GM12878 (cell line): ENCODE measurements at regions not wholly inside any gene's neighbourhood (a gene's known extent, or its start where the extent isn't known, plus 50 kb on each side); places are given as distances from the start of the nearest gene placed in this dataset.

Experiments used
- ATAC-seq: fragments of 200-7000 bp; cut with Tn5 transposase; 3 replicates; pipeline ENCODE4 v1.9.1; 2020; ENCODE audit warnings: mild to moderate bottlenecking, moderate library complexity
- BruUV-seq: library from RNA; stranded (reverse); fragments of 400-500 nt; replicated peaks from 2 replicates; lab custom pipeline; 2021; lab: Mats Ljungman, UMichigan
- CTCF ChIA-PET: fragments of 300-600 bp; sonication (Branson Sonifier 250); formaldehyde crosslinking; extraction: SDS; loops from one replicate; lab custom pipeline; 2021; ENCODE audit warnings: inconsistent platforms; lab: Yijun Ruan, JAX
- POLR2A ChIA-PET: fragments of 350-600 bp; formaldehyde crosslinking; extraction: SDS; loops from one replicate; lab custom pipeline; 2021; ENCODE audit warnings: inconsistent platforms; lab: Charles Lee
- RAD21 ChIA-PET: fragments of 300-600 bp; sonication (Branson Sonifier 250); formaldehyde crosslinking; loops from one replicate; lab custom pipeline; 2023; ENCODE audit warnings: antibody characterized with exemption; ENCODE audit not compliant: unreplicated experiment; lab: Charles Lee
- SMC1A ChIA-PET: fragments of 300-600 bp; sonication (Branson Sonifier 250); formaldehyde crosslinking; loops from one replicate; lab custom pipeline; 2023; ENCODE audit not compliant: unreplicated experiment, uncharacterized antibody; lab: Charles Lee
- DNase-seq: peaks from one replicate; pipeline ENCODE4 v3.0.0-alpha.2; 2011; ENCODE audit warnings: low read depth, low spot score
- FAIRE-seq: peaks from 3 replicates; lab custom pipeline; 2011; peaks lifted over from hg19 to GRCh38; lab: Jason Lieb, UNC
- H2AFZ ChIP-seq: 2 replicates; pipeline ENCODE4 v1.6.0; 2011; ENCODE audit warnings: low read depth, low read length, control low read depth; ENCODE audit not compliant: control insufficient read depth
- H3K27ac ChIP-seq: 2 replicates; pipeline ENCODE4 v1.5.1; 2011; ENCODE audit warnings: control low read depth; ENCODE audit not compliant: control insufficient read depth, insufficient read depth
- H3K27me3 ChIP-seq, 2 experiments: replicated peaks in 1 of 2; 2 replicates each; pipeline versions ENCODE4 v1.6.0 to v1.6.1; 2011; ENCODE audit warnings: low read length in 1 of 2; ENCODE audit not compliant: control insufficient read depth in 2 of 2, insufficient read depth in 2 of 2
- H3K36me3 ChIP-seq, 2 experiments: 2 replicates each; pipeline ENCODE4 v1.5.1; 2011; ENCODE audit warnings: low read length in 1 of 2; ENCODE audit not compliant: control insufficient read depth in 2 of 2, insufficient read depth in 2 of 2
- H3K4me1 ChIP-seq: 2 replicates; pipeline ENCODE4 v1.6.1; 2011; ENCODE audit warnings: mild to moderate bottlenecking, low read length, moderate library complexity, mixed read lengths; ENCODE audit not compliant: control insufficient read depth, insufficient read depth
- H3K4me2 ChIP-seq: 2 replicates; pipeline ENCODE4 v1.6.0; 2011; ENCODE audit warnings: control low read depth; ENCODE audit not compliant: control insufficient read depth, insufficient read depth
- H3K4me3 ChIP-seq: fragments of 200-600 bp; sonication (generic); 2 replicates; pipeline ENCODE4 v1.5.1; 2016
- H3K79me2 ChIP-seq: 2 replicates; pipeline ENCODE4 v1.6.0; 2011; ENCODE audit warnings: low read length; ENCODE audit not compliant: control insufficient read depth, insufficient read depth
- H3K9ac ChIP-seq: 2 replicates; pipeline ENCODE4 v1.8.0; 2011; ENCODE audit warnings: low read length, control low read depth, mixed read lengths; ENCODE audit not compliant: control insufficient read depth, insufficient read depth
- H3K9me3 ChIP-seq: replicated peaks from 3 replicates; pipeline ENCODE4 v1.5.1; 2011; ENCODE audit warnings: mild to moderate bottlenecking, low read length; ENCODE audit not compliant: control insufficient read depth, insufficient read depth
- H4K20me1 ChIP-seq: 2 replicates; pipeline ENCODE4 v1.6.0; 2011; ENCODE audit not compliant: control insufficient read depth, insufficient read depth
- CREB1 ChIP-seq: IDR thresholded peaks from 2 replicates; pipeline ENCODE4 v1.6.1; 2012; ENCODE audit warnings: low read depth, mild to moderate bottlenecking, inconsistent platforms
- EED ChIP-seq: sonication (generic); IDR thresholded peaks from 2 replicates; pipeline ENCODE4 v1.6.1; 2016; ENCODE audit warnings: antibody characterized with exemption, low read depth
- KAT2A ChIP-seq: conservative IDR thresholded peaks from 2 replicates; pipeline ENCODE4 v1.6.1; 2011; ENCODE audit warnings: low read depth, low read length; ENCODE audit not compliant: control insufficient read depth
- PML ChIP-seq: IDR thresholded peaks from 2 replicates; pipeline ENCODE4 v1.6.1; 2012; ENCODE audit warnings: low read length, inconsistent platforms
- TAF1 ChIP-seq: IDR thresholded peaks from 2 replicates; pipeline ENCODE4 v1.6.1; 2011; ENCODE audit warnings: mild to moderate bottlenecking, low read depth, low read length, borderline replicate concordance
- ZBTB40 ChIP-seq: fragments of 450-650 bp; IDR thresholded peaks from 2 replicates; pipeline ENCODE4 v1.6.1; 2016; ENCODE audit warnings: mild to moderate bottlenecking, moderate library complexity, borderline replicate concordance
- in situ Hi-C: fragments of 300-500 bp; cut with MboI; formaldehyde crosslinking; loops from 9 replicates; pipeline ENCODE4 v1.14.3; 2018; ENCODE audit warnings: mixed read lengths
- intact Hi-C: fragments of 100-400 bp; cut with micrococcal nuclease; formaldehyde crosslinking; loops from one replicate; pipeline ENCODE4 v1.14.2; 2022; ENCODE audit not compliant: unreplicated experiment

GRCh38 chr17:13323990-13324389, 277.7 kb downstream of the HS3ST3A1 start:
- in situ Hi-C loops, result loop anchor here (25.0 kb wide), 1 partner anchor 112 kb away; no protein-coding TSS in a partner anchor
- ChIA-PET POLR2A (no interaction called here), SMC1A (interaction anchor here (0.5 to 1.6 kb wide), 2 partner anchors 252 to 531 kb away, joined by 3 read pairs; no protein-coding TSS in a partner anchor), RAD21 (no interaction called here), CTCF (interaction anchor here (1.2 to 1.5 kb wide), 2 partner anchors 13 to 225 kb away, joined by 3 read pairs; no protein-coding TSS in a partner anchor)
- ATAC-seq (no peak), FAIRE-seq (no peak), DNase-seq (no peak)
- Histone ChIP-seq H3K79me2 (no peaks in the 10 kb centered on the region), H3K36me3 (no peaks in the 10 kb centered on the region), H3K4me2 (no peak overlapping the region), H3K27ac (no peak overlapping the region), H3K9ac (no peak overlapping the region), H2AFZ (no peak overlapping the region), H3K27me3 (no peaks in the 10 kb centered on the region), H3K9me3 (no peaks in the 10 kb centered on the region), H3K4me1 (no peaks in the 10 kb centered on the region), H3K4me3 (no peak overlapping the region), H4K20me1 (no peaks in the 10 kb centered on the region)
- no TSS peak for BruUV-seq
- TF ChIP-seq EED, result no peak
- TF ChIP-seq KAT2A, result no peak
- TF ChIP-seq TAF1, result no peak
- no peak for TF ChIP-seq ZBTB40
- no peak for TF ChIP-seq PML
- TF ChIP-seq CREB1, result no peak
- intact Hi-C loops, result no loop called here
